SU-DHL-6 (cell line): ENCODE measurements at regions not wholly inside any gene's neighbourhood (a gene's known extent, or its start where the extent isn't known, plus 50 kb on each side); places are given as distances from the start of the nearest gene placed in this dataset.

Source experiments
- H2AFZ ChIP-seq: fragments of 200-600 bp; sonication (generic); 2 replicates; pipeline ENCODE4 v1.6.1; 2014; ENCODE audit warnings: low read depth, mild to moderate bottlenecking, moderate library complexity, mixed read lengths, antibody characterized with exemption, low read length; ENCODE audit not compliant: severe bottlenecking
- H3F3A ChIP-seq: fragments of 200-600 bp; shearing (Covaris generic); 2 replicates; pipeline ENCODE4 v1.6.0; 2016; ENCODE audit warnings: antibody characterized with exemption, mild to moderate bottlenecking; ENCODE audit not compliant: insufficient read depth
- H3K27ac ChIP-seq: fragments of 200-600 bp; sonication (generic); 2 replicates; pipeline ENCODE4 v1.5.1; 2016; ENCODE audit warnings: low read depth, mild to moderate bottlenecking, low read length, moderate library complexity, mixed read lengths
- H3K27me3 ChIP-seq: fragments of 200-600 bp; sonication (generic), shearing (Covaris generic); 2 replicates; pipeline ENCODE4 v1.6.0; 2014; ENCODE audit warnings: mild to moderate bottlenecking, low read length
- H3K36me3 ChIP-seq: fragments of 200-600 bp; sonication (generic); 2 replicates; pipeline ENCODE4 v1.6.1; 2014; ENCODE audit warnings: mild to moderate bottlenecking, low read length, mixed read lengths
- H3K4me2 ChIP-seq: fragments of 300-600, 200-600 bp; shearing (Covaris generic), sonication (generic); 2 replicates; pipeline ENCODE4 v1.6.0; 2014; ENCODE audit warnings: low read length, low read depth, mild to moderate bottlenecking; ENCODE audit not compliant: poor library complexity, severe bottlenecking
- H3K4me3 ChIP-seq: fragments of 200-600 bp; sonication (generic); 2 replicates; pipeline ENCODE4 v1.5.1; 2014; ENCODE audit warnings: antibody characterized with exemption, low read length, mild to moderate bottlenecking, mixed read lengths; ENCODE audit not compliant: insufficient read depth, poor library complexity, severe bottlenecking
- H3K79me2 ChIP-seq: fragments of 200-600 bp; sonication (generic); 2 replicates; pipeline ENCODE4 v1.6.1; 2014; ENCODE audit warnings: mild to moderate bottlenecking, low read length, moderate library complexity; ENCODE audit not compliant: insufficient read depth
- H3K9ac ChIP-seq: fragments of 200-600 bp; sonication (generic); 2 replicates; pipeline ENCODE4 v1.7.0; 2014; ENCODE audit warnings: mild to moderate bottlenecking, low read length
- H3K9me2 ChIP-seq: fragments of 200-600 bp; sonication (generic); replicated peaks from 2 replicates; pipeline ENCODE4 v1.6.1; 2014; ENCODE audit warnings: low read length; ENCODE audit not compliant: insufficient read depth
- H3K9me3 ChIP-seq: fragments of 200-600 bp; sonication (generic); 2 replicates; pipeline ENCODE4 v1.6.1; 2014; ENCODE audit warnings: low read length, mixed read lengths; ENCODE audit not compliant: insufficient read depth
- H4K20me1 ChIP-seq: fragments of 200-600 bp; sonication (generic); 2 replicates; pipeline ENCODE4 v1.6.1; 2014; ENCODE audit warnings: low read depth, mild to moderate bottlenecking, antibody characterized with exemption, low read length, moderate library complexity, mixed read lengths
- CTCF ChIP-seq: fragments of 200-600 bp; sonication (generic); IDR thresholded peaks from one replicate; pipeline ENCODE4 v1.5.1; 2017; ENCODE audit warnings: antibody characterized with exemption, mild to moderate bottlenecking, low read length, moderate library complexity; ENCODE audit not compliant: insufficient read depth, poor library complexity, severe bottlenecking
- EZH2phosphoT487 ChIP-seq: fragments of 200-600 bp; sonication (generic), shearing (Covaris generic); conservative IDR thresholded peaks from 2 replicates; pipeline ENCODE4 v1.6.1; 2018; ENCODE audit warnings: mild to moderate bottlenecking, antibody characterized with exemption, low read length, moderate library complexity, mixed read lengths

DNA sequence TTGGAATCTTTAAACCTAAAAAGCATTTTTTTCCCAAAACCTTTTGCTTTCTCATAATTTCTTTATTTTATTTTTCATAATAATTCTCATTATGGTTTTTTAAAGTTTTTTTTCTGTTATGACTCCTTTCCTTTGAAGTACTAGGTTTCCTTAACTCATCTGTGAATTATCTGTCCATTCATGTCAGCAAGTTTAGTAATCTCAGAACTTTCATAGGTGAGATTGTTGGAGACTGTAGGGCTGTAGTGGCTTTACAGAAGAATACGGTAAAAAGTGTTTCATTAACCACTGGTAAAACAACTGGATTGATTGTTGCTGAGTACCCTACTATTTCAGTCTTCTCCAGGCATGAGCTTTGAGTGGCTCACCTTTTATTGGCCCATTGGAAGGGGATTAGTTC lies 361.7 kb upstream of the PPP1R2C start:
- Histone ChIP-seq H3F3A (no peaks in the 10 kb centered on the region), H2AFZ (no peak overlapping the region), H3K27ac (no peak overlapping the region), H3K9me2 (no peaks in the 10 kb centered on the region), H3K79me2 (no peaks in the 10 kb centered on the region), H3K4me3 (no peak overlapping the region), H3K9me3 (no peaks in the 10 kb centered on the region), H4K20me1 (no peaks in the 10 kb centered on the region), H3K27me3 (no peaks in the 10 kb centered on the region), H3K36me3 (no peaks in the 10 kb centered on the region), H3K9ac (no peak overlapping the region), H3K4me2 (no peak overlapping the region)
- TF ChIP-seq CTCF: no peak
- no peak for TF ChIP-seq EZH2phosphoT487

DNA sequence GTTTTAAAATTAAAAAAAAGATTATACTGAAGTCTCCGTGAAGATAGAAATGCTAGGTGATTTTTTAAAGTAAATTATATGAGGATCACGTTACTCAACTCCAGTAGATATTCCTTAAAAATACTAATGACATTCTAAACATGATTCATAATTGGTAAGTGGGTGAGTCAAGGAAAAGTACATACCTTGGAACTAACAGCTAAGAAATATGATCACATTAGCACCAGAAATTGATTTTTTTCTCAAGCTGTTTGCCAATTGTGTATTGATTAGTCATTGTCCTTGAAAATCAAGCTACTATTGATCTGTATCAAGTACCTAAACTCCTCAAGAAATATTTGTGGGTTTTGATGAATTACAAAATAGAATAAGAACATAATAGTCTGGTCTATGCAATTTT lies 362.6 kb upstream of the PPP1R2C start:
- Histone ChIP-seq H2AFZ (no peak overlapping the region), H3K27ac (no peak overlapping the region), H3K4me3 (no peak overlapping the region), H3K79me2 (no peaks in the 10 kb centered on the region), H3K9me3 (no peaks in the 10 kb centered on the region), H3K36me3 (no peaks in the 10 kb centered on the region), H3K27me3 (no peaks in the 10 kb centered on the region), H4K20me1 (no peaks in the 10 kb centered on the region), H3F3A (no peaks in the 10 kb centered on the region), H3K9me2 (no peaks in the 10 kb centered on the region), H3K9ac (no peak overlapping the region), H3K4me2 (no peak overlapping the region)
- TF ChIP-seq CTCF (no peak), EZH2phosphoT487 (no peak)

- Histone ChIP-seq H3K4me3 (no peak overlapping the region), H2AFZ (no peak overlapping the region), H3K36me3 (no peaks in the 10 kb centered on the region), H4K20me1 (no peaks in the 10 kb centered on the region), H3K27ac (no peak overlapping the region), H3K79me2 (no peaks in the 10 kb centered on the region), H3K9me3 (no peaks in the 10 kb centered on the region), H3K27me3 (no peaks in the 10 kb centered on the region), H3K9ac (no peak overlapping the region), H3K9me2 (no peaks in the 10 kb centered on the region), H3F3A (no peaks in the 10 kb centered on the region), H3K4me2 (no peak overlapping the region)
- no peak for TF ChIP-seq EZH2phosphoT487
- TF ChIP-seq CTCF: no peak
Observed at GRCh38 chrX:43141885-43142284, 363.9 kb upstream of the PPP1R2C start.

GRCh38 chrX:43148305-43148704 lies 370.3 kb upstream of the PPP1R2C start:
- Histone ChIP-seq H3K36me3 (no peaks in the 10 kb centered on the region), H2AFZ (no peak overlapping the region), H4K20me1 (no peaks in the 10 kb centered on the region), H3F3A (no peaks in the 10 kb centered on the region), H3K4me2 (no peak overlapping the region), H3K79me2 (no peaks in the 10 kb centered on the region), H3K4me3 (no peak overlapping the region), H3K9me2 (no peaks in the 10 kb centered on the region), H3K27me3 (no peaks in the 10 kb centered on the region), H3K27ac (no peak overlapping the region), H3K9ac (no peak overlapping the region), H3K9me3 (no peaks in the 10 kb centered on the region)
- TF ChIP-seq EZH2phosphoT487 (no peak), CTCF (no peak)
